H1 (cell line): ENCODE measurements at regions not wholly inside any gene's neighbourhood (a gene's known extent, or its start where the extent isn't known, plus 50 kb on each side); places are given as distances from the start of the nearest gene placed in this dataset.

Experiments
- CTCF ChIA-PET: fragments of 300-600 bp; sonication (Branson Sonifier 250); formaldehyde crosslinking; loops from one replicate; lab custom pipeline; 2021; ENCODE audit not compliant: partially characterized antibody; lab: Charles Lee
- POLR2A ChIA-PET: fragments of 300-600 bp; sonication (Branson Sonifier 250); formaldehyde crosslinking; loops from one replicate; lab custom pipeline; 2021; ENCODE audit warnings: inconsistent platforms; ENCODE audit not compliant: partially characterized antibody; lab: Charles Lee
- DNase-seq, 2 experiments: peaks; one replicate each; pipeline versions ENCODE4 v3.0.0 to v3.0.0-alpha.2; 2010 to 2022; ENCODE audit warnings: low spot score in 2 of 2, low read depth in 1 of 2, mixed read lengths in 1 of 2
- FAIRE-seq: peaks from 2 replicates; lab custom pipeline; 2011; peaks lifted over from hg19 to GRCh38; lab: Jason Lieb, UNC
- H2AFZ ChIP-seq: 2 replicates; pipeline ENCODE4 v1.8.1; 2012; ENCODE audit warnings: low read length, inconsistent platforms
- H2AK5ac ChIP-seq: 2 replicates; pipeline ENCODE4 v1.6.1; 2013; ENCODE audit warnings: low read depth, low read length
- H2BK120ac ChIP-seq: replicated peaks from 2 replicates; pipeline ENCODE3; 2013; ENCODE audit warnings: low read depth, low read length, inconsistent platforms
- H2BK12ac ChIP-seq: 2 replicates; pipeline ENCODE4 v1.6.1; 2013; ENCODE audit warnings: low read depth, low read length
- H2BK15ac ChIP-seq: 2 replicates; pipeline ENCODE4 v1.6.1; 2013; ENCODE audit warnings: low read length
- H2BK20ac ChIP-seq: 2 replicates; pipeline ENCODE4 v1.6.1; 2013; ENCODE audit warnings: low read length
- H2BK5ac ChIP-seq: 2 replicates; pipeline ENCODE4 v1.6.1; 2013; ENCODE audit warnings: low read depth, low read length
- H3K14ac ChIP-seq: 2 replicates; pipeline ENCODE4 v1.6.1; 2013; ENCODE audit warnings: inconsistent platforms; ENCODE audit not compliant: insufficient read length
- H3K18ac ChIP-seq: 2 replicates; pipeline ENCODE4 v1.6.1; 2013; ENCODE audit warnings: low read length; ENCODE audit errors: extremely low read depth
- H3K23ac ChIP-seq: 2 replicates; pipeline ENCODE4 v1.6.1; 2013; ENCODE audit warnings: inconsistent platforms; ENCODE audit not compliant: insufficient read length
- H3K23me2 ChIP-seq: 2 replicates; pipeline ENCODE4 v1.6.1; 2013; ENCODE audit warnings: low read depth, low read length
- H3K27ac ChIP-seq: 2 replicates; pipeline ENCODE4 v1.6.1; 2011; ENCODE audit warnings: low read depth, low read length, inconsistent platforms
- H3K27me3 ChIP-seq, 4 experiments: replicated peaks in 1 of 4; 1 replicate in 1 of 4; 2 replicates in 3 of 4; pipeline versions ENCODE4 v1.6.1 to v1.8.1; 2011 to 2013; ENCODE audit warnings: low read length in 3 of 4, mild to moderate bottlenecking in 3 of 4, inconsistent platforms in 2 of 4, mixed read lengths in 2 of 4, moderate library complexity in 1 of 4; ENCODE audit not compliant: control insufficient read depth in 3 of 4, insufficient read depth in 3 of 4; ENCODE audit errors: extremely low read depth in 1 of 4
- H3K36me3 ChIP-seq, 4 experiments: 2 replicates each; pipeline versions ENCODE4 v1.6.1 to v1.8.1; 2011 to 2013; ENCODE audit warnings: mild to moderate bottlenecking in 4 of 4, low read length in 3 of 4, moderate library complexity in 2 of 4, control low read depth in 1 of 4, inconsistent platforms in 1 of 4; ENCODE audit not compliant: insufficient read depth in 4 of 4, control insufficient read depth in 2 of 4
- H3K4ac ChIP-seq: replicated peaks from 2 replicates; pipeline ENCODE3; 2013; ENCODE audit warnings: low read length, low read depth, mixed read lengths, inconsistent platforms; ENCODE audit not compliant: insufficient read length
- H3K4me1 ChIP-seq, 4 experiments: replicated peaks in 1 of 4; 1 replicate in 1 of 4; 2 replicates in 3 of 4; pipeline versions ENCODE4 v1.6.1 to v1.8.1; 2011 to 2013; ENCODE audit warnings: low read length in 3 of 4, inconsistent platforms in 2 of 4, mixed read lengths in 1 of 4; ENCODE audit not compliant: insufficient read depth in 4 of 4, control insufficient read depth in 3 of 4
- H3K4me2 ChIP-seq, 2 experiments: 2 replicates each; pipeline versions ENCODE4 v1.6.1 to v1.8.1; 2011 to 2013; ENCODE audit warnings: low read depth in 2 of 2, low read length in 2 of 2, control low read depth in 1 of 2, inconsistent platforms in 1 of 2, mild to moderate bottlenecking in 1 of 2; ENCODE audit not compliant: insufficient read depth in 1 of 2
- H3K4me3 ChIP-seq, 4 experiments: fragments of 200-600, 300-600 bp in 1 of 4; sonication (generic), shearing (Covaris generic), sonication (Bioruptor Twin) in 1 of 4; 2 replicates each; pipeline versions ENCODE4 v1.5.1 to v1.8.1; 2011 to 2016; ENCODE audit warnings: low read length in 4 of 4, low read depth in 3 of 4, control low read depth in 2 of 4, inconsistent platforms in 2 of 4, mild to moderate bottlenecking in 2 of 4, mixed read lengths in 1 of 4, moderate library complexity in 1 of 4; ENCODE audit not compliant: insufficient read depth in 2 of 4; ENCODE audit errors: extremely low read depth in 1 of 4
- H3K56ac ChIP-seq: replicated peaks from 2 replicates; pipeline ENCODE3; 2013; ENCODE audit warnings: low read depth, mild to moderate bottlenecking, mixed read lengths, low read length, inconsistent platforms; ENCODE audit not compliant: insufficient read length
- H3K79me1 ChIP-seq: 2 replicates; pipeline ENCODE4 v1.6.1; 2013; ENCODE audit warnings: low read depth, low read length, control low read depth
- H3K79me2 ChIP-seq, 2 experiments: 2 replicates each; pipeline versions ENCODE4 v1.6.1 to v1.8.1; 2012 to 2013; ENCODE audit warnings: low read length in 2 of 2, mild to moderate bottlenecking in 2 of 2, inconsistent platforms in 1 of 2; ENCODE audit not compliant: insufficient read depth in 2 of 2, control insufficient read depth in 1 of 2
- H3K9ac ChIP-seq, 4 experiments: replicated peaks in 1 of 4; 1 replicate in 1 of 4; 2 replicates in 3 of 4; pipeline versions ENCODE4 v1.6.1 to v1.8.1; 2011 to 2013; ENCODE audit warnings: low read depth in 3 of 4, low read length in 3 of 4, control low read depth in 2 of 4, mild to moderate bottlenecking in 2 of 4, moderate library complexity in 2 of 4, inconsistent platforms in 1 of 4; ENCODE audit errors: extremely low read depth in 1 of 4
- H3K9me3 ChIP-seq, 2 experiments: 2 replicates each; pipeline versions ENCODE4 v1.6.1 to v1.8.1; 2012 to 2013; ENCODE audit warnings: mild to moderate bottlenecking in 2 of 2, moderate library complexity in 2 of 2, control low read depth in 1 of 2, inconsistent platforms in 1 of 2, low read depth in 1 of 2, low read length in 1 of 2, mixed read lengths in 1 of 2; ENCODE audit not compliant: insufficient read depth in 2 of 2
- H4K20me1 ChIP-seq, 2 experiments: replicated peaks in 1 of 2; 2 replicates each; pipeline versions ENCODE3 to v1.8.1; 2011 to 2013; ENCODE audit warnings: inconsistent platforms in 2 of 2, low read length in 2 of 2, mild to moderate bottlenecking in 1 of 2; ENCODE audit not compliant: insufficient read depth in 2 of 2, control insufficient read depth in 1 of 2
- H4K5ac ChIP-seq: 2 replicates; pipeline ENCODE4 v1.6.1; 2013; ENCODE audit warnings: low read length, low read depth, mixed read lengths, inconsistent platforms; ENCODE audit not compliant: insufficient read length
- H4K8ac ChIP-seq: 2 replicates; pipeline ENCODE4 v1.8.0; 2013; ENCODE audit warnings: mild to moderate bottlenecking, moderate library complexity, low read length, inconsistent platforms; ENCODE audit not compliant: insufficient read depth; ENCODE audit errors: extremely low read depth
- H4K91ac ChIP-seq: replicated peaks from 2 replicates; pipeline ENCODE3; 2013; ENCODE audit warnings: low read length, mixed read lengths, inconsistent platforms; ENCODE audit not compliant: insufficient read length
- EP300 ChIP-seq, 2 experiments: IDR thresholded peaks; 1 replicate in 1 of 2; 2 replicates in 1 of 2; pipeline ENCODE4 v1.6.1; 2011 to 2012; ENCODE audit warnings: low read depth in 2 of 2, low read length in 2 of 2, mild to moderate bottlenecking in 2 of 2, borderline replicate concordance in 1 of 2, inconsistent platforms in 1 of 2, moderate library complexity in 1 of 2
- RNF2 ChIP-seq: fragments of 200-900, 300-1000 bp; sonication (generic); IDR thresholded peaks from 2 replicates; pipeline ENCODE4 v1.7.1; 2016; ENCODE audit warnings: borderline replicate concordance, low read depth, mild to moderate bottlenecking, antibody characterized with exemption, low read length; ENCODE audit not compliant: poor library complexity, severe bottlenecking; ENCODE audit errors: missing control alignments
- RXRA ChIP-seq: IDR thresholded peaks from 2 replicates; pipeline ENCODE4 v1.6.1; 2011; ENCODE audit warnings: low read depth, mild to moderate bottlenecking, low read length, moderate library complexity; ENCODE audit not compliant: insufficient read depth
- USF2 ChIP-seq: IDR thresholded peaks from 2 replicates; pipeline ENCODE4 v1.6.1; 2011; ENCODE audit warnings: low read length, improper control_type of control experiment
- WGBS, 2 experiments: shearing (Covaris generic) in 1 of 2; methylation state at CpG; one replicate each; pipeline versions ENCODE4 v1.1.6 to v1.1.7; 2013 to 2015; ENCODE audit warnings: low lambda C conversion rate in 2 of 2, mixed read lengths in 2 of 2, inconsistent platforms in 1 of 2, low coverage in 1 of 2, missing lambda C conversion rate in 1 of 2; ENCODE audit not compliant: insufficient replicate concordance in 2 of 2, insufficient coverage in 1 of 2, insufficient read length in 1 of 2; ENCODE audit errors: extremely low coverage in 1 of 2, missing lambda C conversion rate in 1 of 2; 5-methylcytosine and 5-hydroxymethylcytosine counted together

GRCh38 chr22:47392054-47392347, 629.6 kb downstream of the TBC1D22A start:
- Histone ChIP-seq H3K4me2 (no peak overlapping the region), H3K56ac (no peak overlapping the region), H3K4me3 (no peak overlapping the region), H3K27ac (no peak overlapping the region), H4K8ac (no peak overlapping the region), H3K4me1 (no peaks in the 10 kb centered on the region), H3K4ac (no peak overlapping the region), H2AFZ (no peak overlapping the region), H4K5ac (no peak overlapping the region), H3K9me3 (peaks cover 80 to 99% of the 10 kb centered on the region in 2 experiments), H2BK15ac (no peak overlapping the region), H2BK20ac (no peak overlapping the region), H3K79me2 (no peaks in the 10 kb centered on the region), H3K79me1 (no peaks in the 10 kb centered on the region), H3K27me3 (no peaks in the 10 kb centered on the region), H3K9ac (no peak overlapping the region), H4K20me1 (no peaks in the 10 kb centered on the region), H3K23ac (no peak overlapping the region), H3K36me3 (no peaks in the 10 kb centered on the region), H2BK12ac (no peak overlapping the region), H3K18ac (no peak overlapping the region), H3K14ac (no peak overlapping the region), H4K91ac (peak overlapping the region; percentile 54), H2AK5ac (no peak overlapping the region), H3K23me2 (0 out of 2 replicates have a peak, but pooled peaks cover 2% of the 10 kb centered on the region), H2BK120ac (no peak overlapping the region), H2BK5ac (no peak overlapping the region)
- FAIRE-seq (no peak), DNase-seq (no peak)
- POLR2A ChIA-PET = no interaction called here
- CTCF ChIA-PET = no interaction called here
- TF ChIP-seq RNF2 = no peak
- no peak for TF ChIP-seq RXRA
- TF ChIP-seq EP300 (IDR thresholded peaks at IDR 0.05; ENCODE audit: borderline replicate concordance in 1 of 2, low read depth in 2 of 2, low read length in 2 of 2) = no peak
- no peak for TF ChIP-seq USF2
- WGBS, 2 experiments = 69% methylated on average over 10 of the region's 11 CpGs; no CpG with 5 or more reads in 1 of the 2 experiments
